ENCODE measurements at regions not wholly inside any gene's neighbourhood (a gene's known extent, or its start where the extent isn't known, plus 50 kb on each side); places are given as distances from the start of the nearest gene placed in this dataset.

DNA sequence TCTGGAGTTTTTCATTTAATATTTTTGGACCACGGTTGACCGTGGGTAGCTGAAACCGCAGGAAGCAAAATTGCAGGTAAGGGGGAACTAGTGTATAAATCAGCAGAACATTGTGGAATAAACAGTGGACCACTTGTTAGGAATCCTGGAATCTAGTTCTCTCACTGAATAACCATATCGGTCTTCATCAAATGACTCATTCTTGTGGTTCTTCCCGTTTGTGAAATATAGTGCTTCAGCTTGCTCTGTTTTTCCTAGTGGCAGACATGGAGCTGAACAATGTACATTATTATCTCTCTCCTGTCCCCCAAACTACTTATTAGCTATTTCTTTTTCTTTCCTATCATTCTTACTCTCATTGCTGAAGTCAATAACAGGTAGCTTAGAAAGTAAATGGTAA, 61.9 kb downstream of the HSPA13 start:
- no peaks in the 10 kb centered on the region for H4K20me1 ChIP-seq (ENCODE audit: control insufficient read depth, insufficient read depth, low read depth, low read length)

DNA sequence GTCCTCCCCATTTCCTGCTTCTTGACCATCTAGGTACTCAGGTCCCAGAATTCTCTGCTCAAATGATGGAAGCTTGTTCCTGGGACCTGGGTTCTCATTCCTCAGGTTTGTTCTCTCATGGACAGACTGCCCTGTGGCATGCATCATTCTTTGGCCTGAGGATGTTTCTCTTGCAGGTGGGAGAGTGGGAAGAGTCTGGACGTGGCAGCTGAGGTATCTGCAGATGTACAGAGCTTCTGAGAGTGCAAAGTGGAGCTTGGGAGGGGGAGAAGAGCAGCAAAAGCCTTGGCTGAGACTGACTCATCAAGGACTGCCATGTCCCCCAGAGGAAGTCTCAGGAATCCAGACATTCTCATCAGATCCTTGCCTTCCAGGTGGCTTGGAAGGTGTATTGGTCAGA, 63.1 kb downstream of the HSPA13 start:
- H3K27me3 ChIP-seq (ENCODE audit: control insufficient read depth, low read length) = no peaks in the 10 kb centered on the region
- H3K9me3 ChIP-seq (ENCODE audit: control insufficient read depth, insufficient read depth, low read length) = no peaks in the 10 kb centered on the region
- H3K4me1 ChIP-seq (ENCODE audit: control insufficient read depth, low read length) = no peaks in the 10 kb centered on the region
- no peak overlapping the region for H3K4me3 ChIP-seq (ENCODE audit: low read length)
- H4K20me1 ChIP-seq (ENCODE audit: control insufficient read depth, insufficient read depth, low read depth, low read length) = no peaks in the 10 kb centered on the region
- no peaks in the 10 kb centered on the region for H3K36me3 ChIP-seq (ENCODE audit: control insufficient read depth, low read length)
- H3F3A ChIP-seq (ENCODE audit: control insufficient read depth, insufficient read depth) = no peaks in the 10 kb centered on the region
- no peak overlapping the region for H3K27ac ChIP-seq (ENCODE audit: low read depth, low read length)
- TF ChIP-seq, protein P1, sequence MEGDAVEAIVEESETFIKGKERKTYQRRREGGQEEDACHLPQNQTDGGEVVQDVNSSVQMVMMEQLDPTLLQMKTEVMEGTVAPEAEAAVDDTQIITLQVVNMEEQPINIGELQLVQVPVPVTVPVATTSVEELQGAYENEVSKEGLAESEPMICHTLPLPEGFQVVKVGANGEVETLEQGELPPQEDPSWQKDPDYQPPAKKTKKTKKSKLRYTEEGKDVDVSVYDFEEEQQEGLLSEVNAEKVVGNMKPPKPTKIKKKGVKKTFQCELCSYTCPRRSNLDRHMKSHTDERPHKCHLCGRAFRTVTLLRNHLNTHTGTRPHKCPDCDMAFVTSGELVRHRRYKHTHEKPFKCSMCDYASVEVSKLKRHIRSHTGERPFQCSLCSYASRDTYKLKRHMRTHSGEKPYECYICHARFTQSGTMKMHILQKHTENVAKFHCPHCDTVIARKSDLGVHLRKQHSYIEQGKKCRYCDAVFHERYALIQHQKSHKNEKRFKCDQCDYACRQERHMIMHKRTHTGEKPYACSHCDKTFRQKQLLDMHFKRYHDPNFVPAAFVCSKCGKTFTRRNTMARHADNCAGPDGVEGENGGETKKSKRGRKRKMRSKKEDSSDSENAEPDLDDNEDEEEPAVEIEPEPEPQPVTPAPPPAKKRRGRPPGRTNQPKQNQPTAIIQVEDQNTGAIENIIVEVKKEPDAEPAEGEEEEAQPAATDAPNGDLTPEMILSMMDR (IDR thresholded peaks at IDR 0.05; ENCODE audit: low read depth, low read length, poor library complexity, severe bottlenecking) = no peak
- TF ChIP-seq EZH2phosphoT487 (IDR thresholded peaks at IDR 0.05; ENCODE audit: borderline replicate concordance, low read length) = no peak
- H3K9me2 ChIP-seq (replicated peaks; ENCODE audit: control insufficient read depth, low read length) = no peaks in the 10 kb centered on the region
- no peaks in the 10 kb centered on the region for H3K79me2 ChIP-seq (ENCODE audit: control insufficient read depth, low read length)
- no peak overlapping the region for H3K4me2 ChIP-seq (ENCODE audit: low read length)

More for the DNA sequence above, 61.9 kb downstream of the HSPA13 start:
- Histone ChIP-seq H3K4me1 (ENCODE audit: control insufficient read depth, low read length) (no peaks in the 10 kb centered on the region), H3F3A (ENCODE audit: control insufficient read depth, insufficient read depth) (no peaks in the 10 kb centered on the region), H3K79me2 (ENCODE audit: control insufficient read depth, low read length) (no peaks in the 10 kb centered on the region), H3K4me2 (ENCODE audit: low read length) (no peak overlapping the region), H3K9me2 (replicated peaks; ENCODE audit: control insufficient read depth, low read length) (no peaks in the 10 kb centered on the region), H3K36me3 (ENCODE audit: control insufficient read depth, low read length) (no peaks in the 10 kb centered on the region), H3K4me3 (ENCODE audit: low read length) (no peak overlapping the region), H3K27me3 (ENCODE audit: control insufficient read depth, low read length) (no peaks in the 10 kb centered on the region), H3K27ac (ENCODE audit: low read depth, low read length) (no peak overlapping the region), H3K9me3 (ENCODE audit: control insufficient read depth, insufficient read depth, low read length) (no peaks in the 10 kb centered on the region)
- TF ChIP-seq, protein P1 (IDR thresholded peaks at IDR 0.05; ENCODE audit: low read depth, low read length, poor library complexity, severe bottlenecking) = no peak
- no peak for TF ChIP-seq EZH2phosphoT487 (IDR thresholded peaks at IDR 0.05; ENCODE audit: borderline replicate concordance, low read length)

DNA sequence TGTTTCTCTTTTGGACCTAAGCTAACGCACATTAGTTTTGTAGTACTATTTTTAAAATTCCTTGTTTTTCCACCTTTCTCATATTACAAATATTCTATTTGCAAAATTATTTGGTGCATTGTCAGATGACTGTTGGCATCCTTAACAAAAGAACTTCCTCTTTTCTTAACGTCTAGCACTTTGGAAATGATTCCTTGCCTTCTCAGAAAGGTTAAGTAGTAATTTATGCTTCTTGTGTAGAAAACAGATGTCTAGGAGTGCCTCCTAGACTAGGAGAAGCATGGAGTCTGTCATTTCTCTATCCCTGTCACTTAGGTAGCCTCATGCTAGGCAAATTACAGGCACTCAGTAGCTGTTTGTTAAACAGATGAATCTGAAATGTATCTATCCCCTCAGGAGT, 64.4 kb downstream of the HSPA13 start:
- no peaks in the 10 kb centered on the region for H4K20me1 ChIP-seq (ENCODE audit: control insufficient read depth, insufficient read depth, low read depth, low read length)
- no peaks in the 10 kb centered on the region for H3K27me3 ChIP-seq (ENCODE audit: control insufficient read depth, low read length)
- no peaks in the 10 kb centered on the region for H3K4me1 ChIP-seq (ENCODE audit: control insufficient read depth, low read length)
- no peaks in the 10 kb centered on the region for H3F3A ChIP-seq (ENCODE audit: control insufficient read depth, insufficient read depth)
- H3K9me3 ChIP-seq (ENCODE audit: control insufficient read depth, insufficient read depth, low read length) = no peaks in the 10 kb centered on the region
- H3K79me2 ChIP-seq (ENCODE audit: control insufficient read depth, low read length) = no peaks in the 10 kb centered on the region
- TF ChIP-seq, protein P1 (IDR thresholded peaks at IDR 0.05; ENCODE audit: low read depth, low read length, poor library complexity, severe bottlenecking) = no peak
- H3K36me3 ChIP-seq (ENCODE audit: control insufficient read depth, low read length) = no peaks in the 10 kb centered on the region
- no peak overlapping the region for H3K27ac ChIP-seq (ENCODE audit: low read depth, low read length)
- no peak overlapping the region for H3K4me2 ChIP-seq (ENCODE audit: low read length)
- no peak overlapping the region for H3K4me3 ChIP-seq (ENCODE audit: low read length)
- no peaks in the 10 kb centered on the region for H3K9me2 ChIP-seq (replicated peaks; ENCODE audit: control insufficient read depth, low read length)

DNA sequence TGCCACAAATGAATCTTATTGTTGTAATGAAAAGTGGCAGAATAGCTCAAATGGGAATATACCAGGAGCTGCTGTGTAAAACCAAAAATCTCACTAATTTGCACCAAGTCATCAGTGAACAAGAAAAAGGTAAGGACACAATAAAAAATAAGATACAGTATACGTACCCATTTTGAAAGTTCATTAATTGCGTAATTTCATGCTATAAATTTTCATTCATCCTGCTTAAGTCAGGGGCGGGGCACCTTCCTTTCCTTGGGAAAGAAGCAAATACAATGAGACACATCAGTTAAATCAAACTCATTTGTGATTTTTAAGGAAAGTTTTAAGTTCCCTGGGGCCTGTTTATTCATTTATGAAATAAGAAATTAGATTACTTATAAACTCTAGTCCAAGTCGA, 65.4 kb downstream of the HSPA13 start:
- Histone ChIP-seq H4K20me1 (ENCODE audit: control insufficient read depth, insufficient read depth, low read depth, low read length) (no peaks in the 10 kb centered on the region), H3K4me3 (ENCODE audit: low read length) (no peak overlapping the region), H3K79me2 (ENCODE audit: control insufficient read depth, low read length) (no peaks in the 10 kb centered on the region), H3K4me1 (ENCODE audit: control insufficient read depth, low read length) (no peaks in the 10 kb centered on the region), H3K27me3 (ENCODE audit: control insufficient read depth, low read length) (no peaks in the 10 kb centered on the region), H3K9me2 (replicated peaks; ENCODE audit: control insufficient read depth, low read length) (no peaks in the 10 kb centered on the region), H3K36me3 (ENCODE audit: control insufficient read depth, low read length) (no peaks in the 10 kb centered on the region), H3F3A (ENCODE audit: control insufficient read depth, insufficient read depth) (no peaks in the 10 kb centered on the region), H3K27ac (ENCODE audit: low read depth, low read length) (no peak overlapping the region), H3K4me2 (ENCODE audit: low read length) (no peak overlapping the region), H3K9me3 (ENCODE audit: control insufficient read depth, insufficient read depth, low read length) (no peaks in the 10 kb centered on the region)
- TF ChIP-seq, protein P1 (IDR thresholded peaks at IDR 0.05; ENCODE audit: low read depth, low read length, poor library complexity, severe bottlenecking) = no peak
